ENCODE measurements at regions not wholly inside any gene's neighbourhood (a gene's known extent, or its start where the extent isn't known, plus 50 kb on each side); places are given as distances from the start of the nearest gene placed in this dataset.

- Histone ChIP-seq H2BK20ac (ENCODE audit: low read depth, low read length) (no peak overlapping the region), H3K4me3 (ENCODE audit: insufficient read depth, low read depth, low read length) (no peak overlapping the region), H3K14ac (replicated peaks; ENCODE audit: low read depth, low read length) (no peak overlapping the region), H3K4me2 (ENCODE audit: low read depth, low read length) (no peak overlapping the region), H4K91ac (ENCODE audit: insufficient read depth, low read depth, low read length) (no peak overlapping the region), H4K20me1 (ENCODE audit: insufficient read depth, low read length) (no peaks in the 10 kb centered on the region), H3K4ac (ENCODE audit: low read depth, low read length) (no peak overlapping the region), H3K27me3 (ENCODE audit: control insufficient read depth, insufficient read depth, low read length) (no peaks in the 10 kb centered on the region), H3K79me1 (ENCODE audit: low read depth in 1 of 2, low read length in 2 of 2) (no peaks in the 10 kb centered on the region), H4K5ac (ENCODE audit: low read depth, low read length) (no peak overlapping the region), H3K56ac (ENCODE audit: extremely low read depth, insufficient read depth, low read length) (no peak overlapping the region), H2AK9ac (replicated peaks; ENCODE audit: low read depth, low read length, poor library complexity) (no peak overlapping the region), H2BK120ac (ENCODE audit: low read depth, low read length) (no peak overlapping the region), H3K9me1 (ENCODE audit: insufficient read depth, low read length) (no peaks in the 10 kb centered on the region), H3K9ac (ENCODE audit: low read depth, low read length) (no peak overlapping the region), H3K23ac (ENCODE audit: low read depth, low read length) (no peak overlapping the region), H2AK5ac (ENCODE audit: low read depth, low read length) (no peak overlapping the region), H2BK5ac (ENCODE audit: low read depth, low read length, poor library complexity, severe bottlenecking) (no peak overlapping the region), H2AFZ (replicated peaks; ENCODE audit: low read length, poor library complexity) (no peak overlapping the region), H3K36me3 (ENCODE audit: control insufficient read depth, insufficient read depth, low read length) (no peaks in the 10 kb centered on the region), H3K9me3 (ENCODE audit: control insufficient read depth, insufficient read depth, low read length) (no peaks in the 10 kb centered on the region), H4K8ac (ENCODE audit: low read depth in 2 of 2, low read length in 2 of 2) (no peak overlapping the region), H3K27ac (ENCODE audit: insufficient read depth, low read length) (no peak overlapping the region), H2BK15ac (ENCODE audit: low read depth, low read length) (no peak overlapping the region), H3K4me1 (ENCODE audit: control insufficient read depth, insufficient read depth, low read length) (no peaks in the 10 kb centered on the region), H3K18ac (ENCODE audit: low read depth, low read length) (no peak overlapping the region)
- DNase-seq: no peak
- intact Hi-C loops (cut with micrococcal nuclease) (no loop called here), in situ Hi-C loops (cut with MboI; ENCODE audit: low sequenced_read_pairs) (no loop called here), dilution Hi-C loops (cut with HindIII; ENCODE audit: low sequenced_read_pairs, unreplicated experiment) (no loop called here)
- POLR2A ChIA-PET (ENCODE audit: unreplicated experiment): no interaction called here
- BruUV-seq (replicated peaks): no TSS peak
- CTCF ChIA-PET: no interaction called here
- TF ChIP-seq RCOR1 (IDR thresholded peaks at IDR 0.05; ENCODE audit: insufficient replicate concordance, low read length) (no peak), RFX5 (IDR thresholded peaks at IDR 0.05; ENCODE audit: low read depth, low read length) (no peak), RAD21 (IDR thresholded peaks at IDR 0.05; ENCODE audit: low read length) (no peak), CEBPB (IDR thresholded peaks at IDR 0.05; ENCODE audit: low read depth, low read length) (no peak), CTCF (conservative IDR thresholded peaks at IDR 0.05; ENCODE audit: low read depth, low read length) (no peak), POLR2A (IDR thresholded peaks at IDR 0.05; ENCODE audit: low read depth, low read length) (no peak), SMC3 (IDR thresholded peaks at IDR 0.05; ENCODE audit: low read depth, low read length) (no peak), ELK1 (IDR thresholded peaks at IDR 0.05; ENCODE audit: borderline replicate concordance, low read depth, low read length) (no peak), MXI1 (IDR thresholded peaks at IDR 0.05; ENCODE audit: borderline replicate concordance, low read depth, low read length) (no peak), NFE2L2 (IDR thresholded peaks at IDR 0.05; ENCODE audit: low read depth, low read length) (no peak), FOS (IDR thresholded peaks at IDR 0.05; ENCODE audit: low read depth, low read length) (no peak), CHD1 (IDR thresholded peaks at IDR 0.05; ENCODE audit: low read depth, low read length) (no peak), MAZ (IDR thresholded peaks at IDR 0.05; ENCODE audit: borderline replicate concordance, low read depth, low read length) (no peak), MAFK (IDR thresholded peaks at IDR 0.05; ENCODE audit: low read depth, low read length) (no peak), USF2 (IDR thresholded peaks at IDR 0.05; ENCODE audit: low read depth, low read length) (no peak), BHLHE40 (IDR thresholded peaks at IDR 0.05; ENCODE audit: low read depth, low read length) (no peak)
- no peak for ATAC-seq (ENCODE audit: low read depth)
- WGBS, 2 experiments (ENCODE audit: extremely low coverage in 2 of 2, insufficient read length in 1 of 2): 82% methylated on average over 3 of the region's 9 CpGs; no CpG with 5 or more reads in 1 of the 2 experiments
These were observed 315.4 kb downstream of the CDH2 start for GRCh38 chr18:27861539-27861938.
